SK-N-SH (cell line): ENCODE measurements at regions not wholly inside any gene's neighbourhood (a gene's known extent, or its start where the extent isn't known, plus 50 kb on each side); places are given as distances from the start of the nearest gene placed in this dataset.

Source experiments
- CTCF ChIA-PET: fragments of 300-600, 350-600 bp; formaldehyde crosslinking; extraction: SDS; loops from one replicate; lab custom pipeline; 2021; lab: Yijun Ruan, JAX
- POLR2A ChIA-PET: fragments of 350-600 bp; sonication (Branson Sonifier 250); formaldehyde crosslinking; extraction: SDS; loops from one replicate; lab custom pipeline; 2020; ENCODE audit warnings: antibody characterized with exemption, inconsistent platforms; lab: Yijun Ruan, JAX
- DNase-seq: peaks from one replicate; pipeline ENCODE4 v3.0.0; 2012
- H2AFZ ChIP-seq: fragments of 200-600 bp; sonication (generic); 2 replicates; pipeline ENCODE4 v1.8.1; 2016; ENCODE audit warnings: antibody characterized with exemption, mild to moderate bottlenecking, low read depth
- H3F3A ChIP-seq: fragments of 200-600 bp; sonication (generic); replicated peaks from 2 replicates; pipeline ENCODE3; 2016; ENCODE audit warnings: antibody characterized with exemption, mild to moderate bottlenecking; ENCODE audit not compliant: insufficient read depth
- H3K27ac ChIP-seq, 2 experiments: fragments of 200-500 bp in 1 of 2; fragments of 200-600 bp in 1 of 2; sonication (Bioruptor generic) in 1 of 2; sonication (generic), shearing (Covaris generic) in 1 of 2; 2 replicates each; pipeline versions ENCODE4 v1.5.1 to v1.6.1; 2014 to 2016; ENCODE audit warnings: low read depth in 2 of 2, inconsistent platforms in 1 of 2, low read length in 1 of 2, mild to moderate bottlenecking in 1 of 2, mixed read lengths in 1 of 2
- H3K27me3 ChIP-seq: fragments of 200-600 bp; sonication (generic), shearing (Covaris generic); 2 replicates; pipeline ENCODE4 v1.6.1; 2016; ENCODE audit warnings: mixed run types; ENCODE audit not compliant: insufficient read depth
- H3K36me3 ChIP-seq, 2 experiments: fragments of 200-500 bp in 1 of 2; fragments of 200-600 bp in 1 of 2; sonication (Bioruptor generic) in 1 of 2; sonication (generic) in 1 of 2; replicated peaks in 1 of 2; 2 replicates each; pipeline versions ENCODE3 to v1.5.1; 2014 to 2016; ENCODE audit warnings: low read length in 1 of 2, mild to moderate bottlenecking in 1 of 2; ENCODE audit not compliant: insufficient read depth in 2 of 2, control insufficient read depth in 1 of 2
- H3K4me1 ChIP-seq, 2 experiments: fragments of 200-500 bp in 1 of 2; fragments of 200-600 bp in 1 of 2; sonication (Bioruptor generic) in 1 of 2; sonication (generic), shearing (Covaris generic) in 1 of 2; 2 replicates each; pipeline versions ENCODE4 v1.5.1 to v1.6.1; 2014 to 2016; ENCODE audit warnings: low read depth in 1 of 2, low read length in 1 of 2, mixed run types in 1 of 2; ENCODE audit not compliant: insufficient read depth in 2 of 2, control insufficient read depth in 1 of 2
- H3K4me2 ChIP-seq: fragments of 200-600 bp; sonication (generic), shearing (Covaris generic); 2 replicates; pipeline ENCODE4 v1.6.1; 2017; ENCODE audit warnings: mixed run types
- H3K4me3 ChIP-seq, 2 experiments: fragments of 200-500 bp in 1 of 2; fragments of 200-600 bp in 1 of 2; sonication (Bioruptor generic) in 1 of 2; sonication (generic), shearing (Covaris generic) in 1 of 2; 2 replicates each; pipeline versions ENCODE4 v1.5.1 to v1.8.1; 2014 to 2016; ENCODE audit warnings: low read depth in 2 of 2, inconsistent platforms in 1 of 2, low read length in 1 of 2, mild to moderate bottlenecking in 1 of 2, mixed read lengths in 1 of 2, moderate library complexity in 1 of 2
- H3K79me2 ChIP-seq: fragments of 200-600 bp; sonication (generic); 2 replicates; pipeline ENCODE4 v1.8.1; 2017; ENCODE audit warnings: mild to moderate bottlenecking; ENCODE audit not compliant: insufficient read depth
- H3K9ac ChIP-seq: fragments of 200-600 bp; sonication (generic); 2 replicates; pipeline ENCODE4 v1.6.1; 2017; ENCODE audit warnings: mixed run types
- H3K9me2 ChIP-seq: fragments of 200-600 bp; sonication (generic); 2 replicates; pipeline ENCODE4 v1.6.1; 2017; ENCODE audit warnings: mixed run types
- H3K9me3 ChIP-seq: fragments of 200-600 bp; sonication (generic); 2 replicates; pipeline ENCODE4 v1.6.1; 2017; ENCODE audit warnings: mixed run types, mild to moderate bottlenecking, moderate library complexity
- H4K20me1 ChIP-seq: fragments of 200-600 bp; sonication (generic); 2 replicates; pipeline ENCODE4 v1.6.1; 2017; ENCODE audit warnings: mild to moderate bottlenecking, mixed run types; ENCODE audit not compliant: insufficient read depth
- EZH2phosphoT487 ChIP-seq: fragments of 200-600 bp; sonication (generic); IDR thresholded peaks from 2 replicates; pipeline ENCODE4 v1.6.1; 2017; ENCODE audit warnings: low read depth, mixed run types, mild to moderate bottlenecking, antibody characterized with exemption, moderate library complexity, borderline replicate concordance
- FOXJ3 ChIP-seq: sonication (generic); formaldehyde crosslinking; IDR thresholded peaks from 2 replicates; pipeline ENCODE4 v1.5.1; 2020; ENCODE audit warnings: mild to moderate bottlenecking, missing genetic modification reagents
- GABPA ChIP-seq: IDR thresholded peaks from 2 replicates; pipeline ENCODE4 v1.4.0; 2012; ENCODE audit warnings: low read depth, mild to moderate bottlenecking
- MEF2A ChIP-seq: IDR thresholded peaks from 2 replicates; pipeline ENCODE4 v1.4.0; 2012; ENCODE audit warnings: low read depth, borderline replicate concordance
- NFIC ChIP-seq: IDR thresholded peaks from 2 replicates; pipeline ENCODE4 v1.4.0; 2012; ENCODE audit warnings: borderline replicate concordance
- whole genome bisulfite sequencing: methylation state at CpG from one replicate; pipeline ENCODE4 v1.1.6; 2017; ENCODE audit warnings: low lambda C conversion rate; 5-methylcytosine and 5-hydroxymethylcytosine counted together
- TF ChIP-seq, protein P1 (sequence below): fragments of 150-350 bp; IDR thresholded peaks from 2 replicates; pipeline ENCODE4 v1.6.1; 2016; ENCODE audit warnings: mild to moderate bottlenecking, low read depth, low read length
- TF ChIP-seq, protein P2 (sequence below): IDR thresholded peaks from 2 replicates; pipeline ENCODE4 v1.4.0; 2012; ENCODE audit warnings: low read depth, borderline replicate concordance
- TF ChIP-seq, protein P3 (sequence below): IDR thresholded peaks from 2 replicates; pipeline ENCODE4; 2012

DNA sequence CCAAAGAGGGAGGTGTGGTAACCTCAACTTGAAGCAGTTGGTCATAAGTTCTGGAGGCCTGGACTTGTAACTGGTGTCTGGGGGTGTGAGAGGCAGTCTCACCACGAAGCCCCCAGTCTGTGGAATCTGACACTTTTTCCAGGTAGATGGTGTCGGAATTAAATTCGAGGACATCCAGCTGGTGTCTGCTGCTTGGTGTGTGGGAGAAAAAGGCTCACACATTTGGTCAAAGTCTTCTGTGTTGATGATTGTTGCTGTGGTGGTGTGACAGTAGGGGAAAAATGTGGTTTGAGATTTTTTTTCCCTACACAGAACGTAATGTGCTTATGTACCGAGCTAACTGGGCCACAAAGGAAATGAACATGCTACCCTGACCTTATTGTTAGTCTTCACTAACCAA is 251.9 kb downstream of the MAT2B start:
- Histone ChIP-seq H3K4me2 (no peak overlapping the region), H3F3A (peaks cover 6% of the 10 kb centered on the region), H2AFZ (no peak overlapping the region), H4K20me1 (no peaks in the 10 kb centered on the region), H3K9me3 (no peaks in the 10 kb centered on the region), H3K9me2 (no peaks in the 10 kb centered on the region), H3K9ac (no peak overlapping the region), H3K27ac (no peak overlapping the region), H3K36me3 (no peaks in the 10 kb centered on the region), H3K27me3 (no peaks in the 10 kb centered on the region), H3K79me2 (no peaks in the 10 kb centered on the region), H3K4me1 (peaks cover 0 to 8% of the 10 kb centered on the region in 2 experiments; a peak in 2 of 4 replicates), H3K4me3 (no peak overlapping the region)
- CTCF ChIA-PET = interaction anchor here (0.7 kb wide), 1 partner anchor 10 kb away, joined by 4 read pairs; no protein-coding TSS in a partner anchor
- DNase-seq = no peak
- TF ChIP-seq MEF2A = no peak
- TF ChIP-seq, protein P1, sequence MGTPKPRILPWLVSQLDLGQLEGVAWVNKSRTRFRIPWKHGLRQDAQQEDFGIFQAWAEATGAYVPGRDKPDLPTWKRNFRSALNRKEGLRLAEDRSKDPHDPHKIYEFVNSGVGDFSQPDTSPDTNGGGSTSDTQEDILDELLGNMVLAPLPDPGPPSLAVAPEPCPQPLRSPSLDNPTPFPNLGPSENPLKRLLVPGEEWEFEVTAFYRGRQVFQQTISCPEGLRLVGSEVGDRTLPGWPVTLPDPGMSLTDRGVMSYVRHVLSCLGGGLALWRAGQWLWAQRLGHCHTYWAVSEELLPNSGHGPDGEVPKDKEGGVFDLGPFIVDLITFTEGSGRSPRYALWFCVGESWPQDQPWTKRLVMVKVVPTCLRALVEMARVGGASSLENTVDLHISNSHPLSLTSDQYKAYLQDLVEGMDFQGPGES = no peak
- TF ChIP-seq FOXJ3 (CRISPR knock-in tag) = no peak
- TF ChIP-seq, protein P2, sequence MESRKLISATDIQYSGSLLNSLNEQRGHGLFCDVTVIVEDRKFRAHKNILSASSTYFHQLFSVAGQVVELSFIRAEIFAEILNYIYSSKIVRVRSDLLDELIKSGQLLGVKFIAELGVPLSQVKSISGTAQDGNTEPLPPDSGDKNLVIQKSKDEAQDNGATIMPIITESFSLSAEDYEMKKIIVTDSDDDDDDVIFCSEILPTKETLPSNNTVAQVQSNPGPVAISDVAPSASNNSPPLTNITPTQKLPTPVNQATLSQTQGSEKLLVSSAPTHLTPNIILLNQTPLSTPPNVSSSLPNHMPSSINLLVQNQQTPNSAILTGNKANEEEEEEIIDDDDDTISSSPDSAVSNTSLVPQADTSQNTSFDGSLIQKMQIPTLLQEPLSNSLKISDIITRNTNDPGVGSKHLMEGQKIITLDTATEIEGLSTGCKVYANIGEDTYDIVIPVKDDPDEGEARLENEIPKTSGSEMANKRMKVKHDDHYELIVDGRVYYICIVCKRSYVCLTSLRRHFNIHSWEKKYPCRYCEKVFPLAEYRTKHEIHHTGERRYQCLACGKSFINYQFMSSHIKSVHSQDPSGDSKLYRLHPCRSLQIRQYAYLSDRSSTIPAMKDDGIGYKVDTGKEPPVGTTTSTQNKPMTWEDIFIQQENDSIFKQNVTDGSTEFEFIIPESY = no peak
- no peak for TF ChIP-seq GABPA
- TF ChIP-seq EZH2phosphoT487 = no peak
- POLR2A ChIA-PET = no interaction called here
- 54% methylated on average over 5 of the region's 5 CpGs for WGBS

- Histone ChIP-seq H3F3A (peaks cover 6% of the 10 kb centered on the region), H3K27ac (no peak overlapping the region), H2AFZ (no peak overlapping the region), H3K4me1 (peaks cover 0 to 8% of the 10 kb centered on the region in 2 experiments; a peak in 2 of 4 replicates), H3K9me2 (no peaks in the 10 kb centered on the region), H3K27me3 (no peaks in the 10 kb centered on the region), H3K4me2 (no peak overlapping the region), H3K36me3 (no peaks in the 10 kb centered on the region), H3K9me3 (no peaks in the 10 kb centered on the region), H3K4me3 (no peak overlapping the region), H3K9ac (no peak overlapping the region), H3K79me2 (no peaks in the 10 kb centered on the region), H4K20me1 (no peaks in the 10 kb centered on the region)
- DNase-seq = no peak
- 38% methylated on average over 2 of the region's 2 CpGs for WGBS
- ChIA-PET POLR2A (no interaction called here), CTCF (interaction anchor here (0.7 kb wide), 1 partner anchor 9 kb away, joined by 4 read pairs; no protein-coding TSS in a partner anchor)
- TF ChIP-seq NFIC = 0 out of 2 replicates have a peak, but pooled peaks have one; percentile 6
- TF ChIP-seq, protein P3, sequence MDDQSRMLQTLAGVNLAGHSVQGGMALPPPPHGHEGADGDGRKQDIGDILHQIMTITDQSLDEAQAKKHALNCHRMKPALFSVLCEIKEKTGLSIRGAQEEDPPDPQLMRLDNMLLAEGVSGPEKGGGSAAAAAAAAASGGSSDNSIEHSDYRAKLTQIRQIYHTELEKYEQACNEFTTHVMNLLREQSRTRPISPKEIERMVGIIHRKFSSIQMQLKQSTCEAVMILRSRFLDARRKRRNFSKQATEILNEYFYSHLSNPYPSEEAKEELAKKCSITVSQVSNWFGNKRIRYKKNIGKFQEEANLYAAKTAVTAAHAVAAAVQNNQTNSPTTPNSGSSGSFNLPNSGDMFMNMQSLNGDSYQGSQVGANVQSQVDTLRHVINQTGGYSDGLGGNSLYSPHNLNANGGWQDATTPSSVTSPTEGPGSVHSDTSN = no peak
Measured at GRCh38 chr5:163758283-163758711, 252.9 kb downstream of the MAT2B start.
